ENCODE measurements at regions not wholly inside any gene's neighbourhood (a gene's known extent, or its start where the extent isn't known, plus 50 kb on each side); places are given as distances from the start of the nearest gene placed in this dataset.

DNA sequence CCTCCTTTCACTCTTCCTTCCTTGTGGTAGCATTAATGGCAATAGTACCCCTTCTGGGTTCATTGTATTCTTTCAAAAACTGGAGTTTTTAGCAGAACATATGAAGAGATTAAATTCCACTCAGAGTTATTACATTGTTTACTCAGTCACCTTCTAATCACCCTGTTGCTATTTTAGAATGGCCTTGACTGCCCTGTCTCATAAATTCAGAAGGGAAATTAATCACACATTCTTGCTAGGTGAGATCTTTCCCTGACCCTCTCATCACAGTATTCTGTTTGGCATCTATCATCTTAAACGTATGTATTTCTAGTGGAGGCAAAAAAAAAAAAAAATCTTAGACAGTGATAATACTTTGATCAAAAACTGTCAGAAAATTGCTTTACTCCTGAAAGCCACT lies 760.4 kb downstream of the ADCYAP1 start:
- TF ChIP-seq, protein P1, sequence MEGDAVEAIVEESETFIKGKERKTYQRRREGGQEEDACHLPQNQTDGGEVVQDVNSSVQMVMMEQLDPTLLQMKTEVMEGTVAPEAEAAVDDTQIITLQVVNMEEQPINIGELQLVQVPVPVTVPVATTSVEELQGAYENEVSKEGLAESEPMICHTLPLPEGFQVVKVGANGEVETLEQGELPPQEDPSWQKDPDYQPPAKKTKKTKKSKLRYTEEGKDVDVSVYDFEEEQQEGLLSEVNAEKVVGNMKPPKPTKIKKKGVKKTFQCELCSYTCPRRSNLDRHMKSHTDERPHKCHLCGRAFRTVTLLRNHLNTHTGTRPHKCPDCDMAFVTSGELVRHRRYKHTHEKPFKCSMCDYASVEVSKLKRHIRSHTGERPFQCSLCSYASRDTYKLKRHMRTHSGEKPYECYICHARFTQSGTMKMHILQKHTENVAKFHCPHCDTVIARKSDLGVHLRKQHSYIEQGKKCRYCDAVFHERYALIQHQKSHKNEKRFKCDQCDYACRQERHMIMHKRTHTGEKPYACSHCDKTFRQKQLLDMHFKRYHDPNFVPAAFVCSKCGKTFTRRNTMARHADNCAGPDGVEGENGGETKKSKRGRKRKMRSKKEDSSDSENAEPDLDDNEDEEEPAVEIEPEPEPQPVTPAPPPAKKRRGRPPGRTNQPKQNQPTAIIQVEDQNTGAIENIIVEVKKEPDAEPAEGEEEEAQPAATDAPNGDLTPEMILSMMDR (IDR thresholded peaks at IDR 0.05; ENCODE audit: insufficient read depth, low read depth, low read length), result no peak
- TF ChIP-seq EZH2 (IDR thresholded peaks at IDR 0.05; ENCODE audit: insufficient read depth, low read length), result no peak

All from astrocyte (in vitro differentiated cells and primary cell).